ENCODE measurements at regions not wholly inside any gene's neighbourhood (a gene's known extent, or its start where the extent isn't known, plus 50 kb on each side); places are given as distances from the start of the nearest gene placed in this dataset.

DNA sequence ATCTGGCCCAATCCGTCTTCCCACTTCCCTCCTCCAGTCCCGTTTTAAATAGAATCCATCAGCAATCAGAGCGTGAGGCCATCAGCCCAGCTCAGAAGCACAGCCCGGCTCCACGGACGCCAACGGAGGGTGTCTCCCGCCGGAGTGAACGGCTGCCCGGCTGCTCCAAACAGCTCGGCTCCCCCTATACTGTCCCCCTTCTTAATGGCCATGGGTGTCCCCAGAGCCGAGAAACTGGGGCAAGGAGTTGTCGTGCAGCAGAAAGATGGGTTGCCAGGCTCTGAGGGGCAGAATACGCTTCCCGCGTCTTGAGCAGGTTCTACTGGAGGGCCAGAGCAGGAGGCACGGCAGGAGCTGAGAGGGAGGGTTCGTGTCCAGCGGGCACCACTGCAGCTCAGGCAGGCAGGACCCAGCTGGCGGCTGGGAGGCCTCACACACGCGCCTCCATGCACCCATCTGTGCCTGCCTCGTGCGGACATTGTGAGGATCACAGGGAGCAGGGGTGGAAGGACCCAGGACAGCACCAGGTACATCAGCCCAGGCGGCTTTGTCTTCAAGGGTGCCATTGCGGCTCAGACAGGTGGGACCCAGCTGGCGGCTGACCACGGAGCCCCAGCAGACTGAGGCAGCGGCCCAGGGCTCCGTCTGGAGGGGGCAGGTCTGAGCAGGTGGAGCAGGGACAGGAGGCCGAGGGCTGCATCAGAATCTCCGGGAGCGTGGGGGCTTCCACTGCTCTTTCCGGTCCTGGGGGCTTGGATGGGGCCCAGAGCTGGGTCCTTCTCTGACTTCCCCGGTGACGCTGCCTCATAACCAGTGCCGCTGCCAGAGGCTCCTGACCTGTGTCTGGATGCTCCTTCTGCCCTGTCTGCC is 882.7 kb downstream of the BRD1 start:
- TF ChIP-seq CTCF (IDR thresholded peaks at IDR 0.05; ENCODE audit: insufficient read depth, low read length) (no peak), POLR2AphosphoS5 (IDR thresholded peaks at IDR 0.05; ENCODE audit: low read depth) (no peak)
- TF ChIP-seq, protein P1, sequence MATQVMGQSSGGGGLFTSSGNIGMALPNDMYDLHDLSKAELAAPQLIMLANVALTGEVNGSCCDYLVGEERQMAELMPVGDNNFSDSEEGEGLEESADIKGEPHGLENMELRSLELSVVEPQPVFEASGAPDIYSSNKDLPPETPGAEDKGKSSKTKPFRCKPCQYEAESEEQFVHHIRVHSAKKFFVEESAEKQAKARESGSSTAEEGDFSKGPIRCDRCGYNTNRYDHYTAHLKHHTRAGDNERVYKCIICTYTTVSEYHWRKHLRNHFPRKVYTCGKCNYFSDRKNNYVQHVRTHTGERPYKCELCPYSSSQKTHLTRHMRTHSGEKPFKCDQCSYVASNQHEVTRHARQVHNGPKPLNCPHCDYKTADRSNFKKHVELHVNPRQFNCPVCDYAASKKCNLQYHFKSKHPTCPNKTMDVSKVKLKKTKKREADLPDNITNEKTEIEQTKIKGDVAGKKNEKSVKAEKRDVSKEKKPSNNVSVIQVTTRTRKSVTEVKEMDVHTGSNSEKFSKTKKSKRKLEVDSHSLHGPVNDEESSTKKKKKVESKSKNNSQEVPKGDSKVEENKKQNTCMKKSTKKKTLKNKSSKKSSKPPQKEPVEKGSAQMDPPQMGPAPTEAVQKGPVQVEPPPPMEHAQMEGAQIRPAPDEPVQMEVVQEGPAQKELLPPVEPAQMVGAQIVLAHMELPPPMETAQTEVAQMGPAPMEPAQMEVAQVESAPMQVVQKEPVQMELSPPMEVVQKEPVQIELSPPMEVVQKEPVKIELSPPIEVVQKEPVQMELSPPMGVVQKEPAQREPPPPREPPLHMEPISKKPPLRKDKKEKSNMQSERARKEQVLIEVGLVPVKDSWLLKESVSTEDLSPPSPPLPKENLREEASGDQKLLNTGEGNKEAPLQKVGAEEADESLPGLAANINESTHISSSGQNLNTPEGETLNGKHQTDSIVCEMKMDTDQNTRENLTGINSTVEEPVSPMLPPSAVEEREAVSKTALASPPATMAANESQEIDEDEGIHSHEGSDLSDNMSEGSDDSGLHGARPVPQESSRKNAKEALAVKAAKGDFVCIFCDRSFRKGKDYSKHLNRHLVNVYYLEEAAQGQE (IDR thresholded peaks at IDR 0.05; ENCODE audit: insufficient replicate concordance, low read depth), result no peak

All from HL-60 (cell line).